T-helper 1 cell (primary cell): ENCODE measurements at regions not wholly inside any gene's neighbourhood (a gene's known extent, or its start where the extent isn't known, plus 50 kb on each side); places are given as distances from the start of the nearest gene placed in this dataset.

Experiments used
- DNase-seq, 5 donors: peaks; one replicate each; pipeline ENCODE4 v3.0.0-alpha.2; 2012 to 2020

GRCh38 chr12:105970885-105971284 lies 167.9 kb downstream of the NUAK1 start:
- no peak for DNase-seq

GRCh38 chr12:105974738-105975137 lies 164.0 kb downstream of the NUAK1 start:
- no peak for DNase-seq

- no peak for DNase-seq
These were observed 163.4 kb downstream of the NUAK1 start for GRCh38 chr12:105975351-105975750.

- DNase-seq: no peak
These were observed 161.5 kb downstream of the NUAK1 start for GRCh38 chr12:105977236-105977635.

GRCh38 chr12:105977652-105978051 lies 161.1 kb downstream of the NUAK1 start:
- DNase-seq: no peak

- no peak for DNase-seq
These were observed 160.5 kb downstream of the NUAK1 start for GRCh38 chr12:105978276-105978675.

- DNase-seq: no peak
These were observed 160.1 kb downstream of the NUAK1 start for GRCh38 chr12:105978686-105979085.

GRCh38 chr12:105980085-105980484 lies 158.7 kb downstream of the NUAK1 start:
- no peak for DNase-seq

GRCh38 chr12:105980533-105980932 lies 158.2 kb downstream of the NUAK1 start:
- DNase-seq: no peak

- no peak for DNase-seq
These were observed 156.7 kb downstream of the NUAK1 start for GRCh38 chr12:105982022-105982421.

- DNase-seq: no peak
These were observed 155.0 kb downstream of the NUAK1 start for GRCh38 chr12:105983622-105984320.

- no peak for DNase-seq
These were observed 153.4 kb downstream of the NUAK1 start for GRCh38 chr12:105985383-105985782.

- DNase-seq: no peak
These were observed 151.7 kb downstream of the NUAK1 start for GRCh38 chr12:105986779-105987684.

- DNase-seq: no peak
These were observed 151.1 kb downstream of the NUAK1 start for GRCh38 chr12:105987685-105988035.

- no peak for DNase-seq
These were observed 145.7 kb downstream of the NUAK1 start for GRCh38 chr12:105992849-105993740.

GRCh38 chr12:105993766-105994555 lies 144.8 kb downstream of the NUAK1 start:
- no peak for DNase-seq

GRCh38 chr12:105995961-105996431 lies 142.8 kb downstream of the NUAK1 start:
- no peak for DNase-seq

GRCh38 chr12:105998561-105998960 lies 140.2 kb downstream of the NUAK1 start:
- DNase-seq: no peak

- DNase-seq: no peak
These were observed 138.2 kb downstream of the NUAK1 start for GRCh38 chr12:106000382-106001104.

- no peak for DNase-seq
These were observed 137.5 kb downstream of the NUAK1 start for GRCh38 chr12:106001105-106001836.

GRCh38 chr12:106001837-106002218 lies 136.9 kb downstream of the NUAK1 start:
- DNase-seq: no peak
